Neuron (in vitro differentiated cells): ENCODE measurements at regions not wholly inside any gene's neighbourhood (a gene's known extent, or its start where the extent isn't known, plus 50 kb on each side); places are given as distances from the start of the nearest gene placed in this dataset.
"Not testable (repeated sequence)": the region's sequence is repeated elsewhere in the genome, so short reads cannot be mapped to it uniquely, and the experiment has no call there.

ENCODE experiments used
- H2AFZ ChIP-seq: one replicate; pipeline ENCODE4 v1.6.1; 2013; ENCODE audit warnings: low read depth, mild to moderate bottlenecking, inconsistent platforms, low read length, moderate library complexity
- H3K27me3 ChIP-seq: one replicate; pipeline ENCODE4 v1.6.1; 2013; ENCODE audit warnings: low read length; ENCODE audit not compliant: insufficient read depth
- H3K36me3 ChIP-seq: one replicate; pipeline ENCODE4 v1.6.1; 2013; ENCODE audit warnings: low read length; ENCODE audit not compliant: insufficient read depth
- H3K4me1 ChIP-seq: one replicate; pipeline ENCODE4 v1.6.1; 2013; ENCODE audit warnings: low read length; ENCODE audit not compliant: insufficient read depth
- H3K4me3 ChIP-seq: 2 replicates; pipeline ENCODE4 v1.5.1; 2013; ENCODE audit warnings: mild to moderate bottlenecking, low read length, moderate library complexity
- H3K9me3 ChIP-seq: one replicate; pipeline ENCODE4 v1.6.1; 2013; ENCODE audit warnings: low read length

DNA sequence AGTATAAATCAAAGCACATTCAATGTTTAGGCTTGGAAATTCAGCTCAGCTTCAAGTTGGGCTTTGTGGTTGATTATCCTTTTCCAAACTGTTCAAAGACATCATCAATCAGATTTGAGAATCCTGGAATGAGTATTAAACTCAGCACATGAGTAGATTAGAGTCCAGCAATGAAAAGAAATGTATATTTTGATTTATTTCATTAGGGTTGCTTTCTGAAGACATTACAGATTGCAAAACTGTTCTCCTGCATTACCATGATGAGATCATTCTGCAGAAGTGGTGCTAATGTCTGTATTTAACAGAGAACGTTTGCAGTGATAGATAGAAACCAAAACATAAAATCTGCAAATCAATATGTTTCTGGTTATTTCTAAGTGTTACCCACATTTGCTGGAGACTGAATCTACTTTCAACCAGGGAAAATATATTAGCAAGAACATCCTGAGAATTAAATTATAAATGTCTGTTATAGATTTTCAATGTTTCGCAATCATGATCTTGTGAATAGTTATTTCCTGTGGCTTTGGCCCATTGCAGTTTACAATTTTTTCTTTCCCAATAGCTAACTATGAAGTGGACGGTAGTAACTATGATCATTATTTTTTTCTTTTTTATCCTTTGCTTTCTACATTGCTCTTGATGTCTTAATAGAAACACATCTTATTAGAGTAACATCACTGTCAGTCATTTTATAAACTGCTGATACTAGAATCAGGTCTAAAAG lies 1125.7 kb upstream of the GOT2 start:
- Histone ChIP-seq H3K4me3 (no peak overlapping the region), H3K4me1 (no peaks in the 10 kb centered on the region), H3K27me3 (no peaks in the 10 kb centered on the region), H2AFZ (no peak overlapping the region), H3K36me3 (no peaks in the 10 kb centered on the region), H3K9me3 (no peaks in the 10 kb centered on the region)

DNA sequence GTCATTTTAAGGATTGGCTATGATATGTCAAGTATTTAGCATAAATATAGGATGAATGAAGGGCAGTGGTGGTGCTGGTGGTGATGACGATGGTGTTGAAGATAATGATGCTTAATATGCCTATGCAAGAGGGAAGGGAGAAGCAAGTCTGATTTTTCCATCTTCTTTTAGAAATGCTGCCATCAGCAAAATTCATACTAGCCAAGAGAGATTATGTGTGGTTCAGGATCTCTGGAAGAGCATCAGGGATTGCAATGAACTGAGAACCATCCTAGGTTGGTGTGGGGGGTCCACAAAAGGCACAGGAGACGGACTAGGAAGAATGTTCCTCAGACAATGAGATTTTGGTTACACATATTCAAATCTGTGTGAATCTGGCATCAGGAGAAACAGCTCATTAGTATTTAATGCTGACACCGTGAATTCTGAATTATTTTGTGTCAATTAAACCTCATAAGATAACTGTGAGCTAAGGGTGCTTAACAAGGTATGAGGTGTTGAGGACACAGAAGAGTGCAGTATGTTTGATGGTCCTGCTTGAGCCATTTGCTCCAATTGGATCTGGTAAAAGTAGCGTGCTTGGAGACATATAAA lies 1120.8 kb upstream of the GOT2 start:
- H3K4me3 ChIP-seq = no peak overlapping the region
- H3K4me1 ChIP-seq = no peaks in the 10 kb centered on the region
- no peaks in the 10 kb centered on the region for H3K36me3 ChIP-seq
- H3K27me3 ChIP-seq = no peaks in the 10 kb centered on the region
- H3K9me3 ChIP-seq = no peaks in the 10 kb centered on the region
- H2AFZ ChIP-seq = no peak overlapping the region

DNA sequence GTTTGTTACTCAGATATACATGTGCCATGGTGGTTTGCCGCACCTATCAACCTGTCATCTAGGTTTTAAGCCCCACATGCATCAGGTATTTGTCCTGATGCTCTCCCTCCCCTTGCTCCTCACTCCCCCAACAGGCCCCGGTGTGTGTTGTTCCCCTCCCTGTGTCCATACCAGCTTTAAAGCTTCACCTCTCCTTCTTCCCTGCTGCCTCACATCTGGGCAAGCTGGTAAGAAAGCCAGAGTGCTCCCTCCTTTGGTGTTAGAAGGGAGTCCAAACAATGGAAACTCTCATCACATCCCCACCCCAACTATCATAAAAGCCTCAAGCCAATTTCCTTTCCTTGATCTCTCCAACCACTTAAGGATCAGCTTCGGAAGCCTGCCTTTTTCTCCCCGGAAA lies 1115.6 kb upstream of the GOT2 start:
- Histone ChIP-seq H3K36me3 (no peaks in the 10 kb centered on the region), H3K4me1 (no peaks in the 10 kb centered on the region), H2AFZ (no peak overlapping the region), H3K27me3 (no peaks in the 10 kb centered on the region), H3K4me3 (no peak overlapping the region), H3K9me3 (no peaks in the 10 kb centered on the region)

DNA sequence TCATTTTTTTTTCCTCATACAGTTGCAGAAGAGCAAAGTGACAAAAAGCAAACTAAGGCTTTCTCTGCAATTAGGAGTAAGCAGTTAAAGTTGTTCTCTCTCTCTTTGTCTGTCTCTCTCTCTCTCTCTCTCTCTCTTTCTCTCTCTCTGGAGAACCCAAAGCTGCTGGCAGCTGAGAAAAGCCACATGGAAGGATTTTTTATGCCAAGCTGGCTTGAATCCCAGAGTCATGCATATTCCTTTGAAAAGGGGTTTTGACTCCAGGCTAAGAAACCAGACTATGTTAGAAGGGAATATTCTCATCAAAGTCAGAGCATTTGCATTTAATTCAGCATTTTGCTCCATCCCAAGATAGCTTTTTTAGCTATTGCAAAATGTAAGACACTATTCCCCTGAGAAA lies 1114.2 kb upstream of the GOT2 start:
- no peak overlapping the region for H3K4me3 ChIP-seq
- no peaks in the 10 kb centered on the region for H3K9me3 ChIP-seq
- no peak overlapping the region for H2AFZ ChIP-seq
- H3K4me1 ChIP-seq = no peaks in the 10 kb centered on the region
- H3K36me3 ChIP-seq = no peaks in the 10 kb centered on the region
- no peaks in the 10 kb centered on the region for H3K27me3 ChIP-seq

DNA sequence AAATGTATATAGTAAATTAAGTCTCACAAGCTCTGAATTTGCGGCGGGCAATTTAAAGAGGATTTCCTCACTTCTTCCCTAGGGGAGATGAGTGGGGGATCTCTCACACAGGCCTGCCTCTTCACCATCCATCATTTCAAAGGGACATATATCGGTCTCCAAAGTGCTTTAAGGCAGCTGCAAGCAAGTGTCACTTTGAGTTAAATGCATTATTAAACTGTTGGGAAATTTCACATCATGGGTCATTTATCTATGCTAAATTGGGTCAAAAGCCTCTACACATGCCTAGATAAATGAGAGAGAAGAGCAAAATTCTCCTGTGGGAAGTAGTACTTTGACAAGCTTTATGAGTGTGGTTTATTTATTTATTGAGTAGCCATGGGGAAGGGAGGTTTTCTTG lies 1106.1 kb upstream of the GOT2 start:
- Histone ChIP-seq H3K4me1 (no peaks in the 10 kb centered on the region), H3K36me3 (no peaks in the 10 kb centered on the region), H3K27me3 (no peaks in the 10 kb centered on the region), H3K4me3 (no peak overlapping the region), H3K9me3 (no peaks in the 10 kb centered on the region), H2AFZ (no peak overlapping the region)

DNA sequence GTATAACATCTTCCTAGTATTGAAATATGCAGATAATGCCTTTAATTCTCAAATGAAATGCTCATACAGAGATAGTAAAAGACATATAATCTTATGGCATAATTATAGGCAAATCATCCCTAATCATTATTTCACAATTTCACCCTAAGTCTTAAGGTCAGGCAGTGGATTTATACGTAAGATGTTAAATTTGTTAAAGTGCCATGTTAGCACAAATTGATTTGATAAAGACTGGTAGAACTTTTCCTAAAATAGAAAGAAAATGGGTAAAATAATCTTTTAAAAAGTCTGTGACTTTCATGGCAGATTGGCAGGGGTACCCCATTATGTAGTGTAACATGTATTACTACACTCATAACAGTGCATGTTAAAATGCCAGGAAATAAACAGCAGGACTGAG lies 1092.7 kb upstream of the GOT2 start:
- Histone ChIP-seq H3K4me3 (no peak overlapping the region), H3K9me3 (no peaks in the 10 kb centered on the region), H3K27me3 (no peaks in the 10 kb centered on the region), H3K4me1 (no peaks in the 10 kb centered on the region), H3K36me3 (no peaks in the 10 kb centered on the region), H2AFZ (no peak overlapping the region)

DNA sequence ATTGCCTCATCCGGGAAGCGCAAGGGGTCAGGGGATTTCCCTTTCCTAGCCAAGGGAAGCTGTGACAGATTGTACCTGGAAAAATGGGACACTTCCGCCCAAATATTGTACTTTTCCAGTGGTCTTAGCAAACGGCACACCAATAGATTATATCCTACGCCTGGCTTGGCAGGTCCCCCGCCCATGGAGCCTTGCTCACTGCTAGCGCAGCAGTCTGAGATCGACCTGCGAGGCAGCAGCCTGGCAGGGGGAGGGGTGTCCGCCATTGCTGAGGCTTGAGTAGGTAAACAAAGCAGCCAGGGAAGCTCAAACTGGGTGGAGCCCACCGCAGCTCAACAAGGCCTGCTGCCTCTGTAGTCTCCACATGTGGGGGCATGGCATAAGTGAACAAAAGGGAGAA lies 1075.4 kb upstream of the GOT2 start:
- H3K27me3 ChIP-seq, H3K4me1 ChIP-seq, H2AFZ ChIP-seq, H3K36me3 ChIP-seq, H3K4me3 ChIP-seq, H3K9me3 ChIP-seq: not testable (repeated sequence)

DNA sequence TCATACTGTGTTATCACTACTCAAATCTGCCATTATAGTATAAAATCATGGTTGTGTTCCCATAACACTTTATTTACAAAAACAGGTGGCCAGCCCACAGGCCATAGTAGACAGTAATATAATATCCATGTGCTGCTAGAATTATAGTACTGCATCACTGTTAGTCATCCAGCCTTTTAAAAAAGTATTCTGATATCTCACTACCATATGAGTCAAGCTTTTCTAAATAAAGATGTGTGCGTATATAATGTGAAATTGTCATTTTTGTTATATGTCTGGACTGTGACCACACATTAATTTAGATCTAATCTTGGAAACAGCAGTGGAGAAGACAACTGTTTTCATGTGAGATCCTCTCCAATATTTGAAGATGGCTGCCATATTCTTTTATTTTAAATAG lies 1049.1 kb upstream of the GOT2 start:
- Histone ChIP-seq H3K4me3 (no peak overlapping the region), H3K27me3 (no peaks in the 10 kb centered on the region), H3K9me3 (no peaks in the 10 kb centered on the region), H3K4me1 (no peaks in the 10 kb centered on the region), H3K36me3 (no peaks in the 10 kb centered on the region), H2AFZ (no peak overlapping the region)

DNA sequence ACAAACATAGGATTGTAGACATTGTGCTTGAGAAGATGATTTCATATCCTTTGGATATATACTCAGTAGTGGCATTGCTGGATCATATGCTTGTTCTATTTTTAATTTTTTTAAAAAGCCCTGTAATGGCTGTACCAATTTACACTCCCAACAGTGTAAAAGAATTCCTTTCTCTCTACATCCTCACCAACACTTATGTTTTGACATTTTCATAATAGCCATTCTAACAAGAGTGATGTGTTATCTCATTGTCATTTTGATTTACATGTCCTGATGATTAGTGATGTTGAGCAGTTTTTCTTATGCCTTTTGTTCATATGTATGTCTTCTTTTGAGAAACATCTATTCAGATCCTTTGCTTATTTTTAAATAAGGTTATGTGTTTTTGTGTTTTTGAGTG lies 1039.2 kb upstream of the GOT2 start:
- Histone ChIP-seq H2AFZ (no peak overlapping the region), H3K4me3 (no peak overlapping the region), H3K9me3 (no peaks in the 10 kb centered on the region), H3K4me1 (no peaks in the 10 kb centered on the region), H3K27me3 (no peaks in the 10 kb centered on the region), H3K36me3 (no peaks in the 10 kb centered on the region)

DNA sequence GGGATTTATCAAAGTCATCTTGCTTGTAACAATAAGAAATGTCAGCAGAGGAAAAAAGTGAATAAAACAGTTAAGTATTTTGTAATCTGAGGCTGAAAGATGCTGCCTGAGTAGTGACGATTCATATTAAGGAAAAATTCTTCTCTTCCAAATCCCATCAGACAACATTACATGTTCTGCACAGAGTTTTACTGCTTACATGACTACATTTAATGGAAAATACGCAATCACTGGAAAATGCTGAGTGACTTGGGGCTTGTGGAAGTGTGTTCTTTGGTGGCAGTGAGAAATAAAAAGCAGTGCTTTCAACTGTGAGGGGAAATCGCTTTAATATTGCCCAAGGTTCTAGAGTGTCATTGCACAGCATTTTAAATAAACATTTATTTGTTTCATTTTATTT lies 1025.2 kb upstream of the GOT2 start:
- Histone ChIP-seq H3K36me3 (no peaks in the 10 kb centered on the region), H3K4me3 (no peak overlapping the region), H2AFZ (no peak overlapping the region), H3K9me3 (no peaks in the 10 kb centered on the region), H3K4me1 (no peaks in the 10 kb centered on the region), H3K27me3 (no peaks in the 10 kb centered on the region)

DNA sequence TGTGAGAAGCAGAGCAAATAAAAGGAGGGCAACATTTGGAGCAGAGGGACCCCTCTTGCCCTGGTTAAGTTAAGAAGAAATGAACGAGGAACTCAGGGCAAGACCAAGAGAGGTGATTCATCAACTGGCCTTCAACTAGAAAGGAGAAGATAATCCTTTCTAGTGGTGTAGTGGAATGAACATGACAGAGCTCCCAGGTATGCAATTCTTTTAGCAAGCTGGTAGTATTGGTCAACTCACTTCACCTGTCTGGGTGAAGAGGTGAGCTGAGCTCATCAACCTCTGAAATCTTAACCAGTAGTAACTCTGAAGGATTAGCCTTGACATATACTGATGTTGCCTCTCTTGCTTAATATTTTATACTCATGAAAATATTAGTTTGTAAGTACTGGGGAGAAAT lies 1024.7 kb upstream of the GOT2 start:
- Histone ChIP-seq H3K4me1 (no peaks in the 10 kb centered on the region), H2AFZ (no peak overlapping the region), H3K4me3 (no peak overlapping the region), H3K36me3 (no peaks in the 10 kb centered on the region), H3K27me3 (no peaks in the 10 kb centered on the region), H3K9me3 (no peaks in the 10 kb centered on the region)

DNA sequence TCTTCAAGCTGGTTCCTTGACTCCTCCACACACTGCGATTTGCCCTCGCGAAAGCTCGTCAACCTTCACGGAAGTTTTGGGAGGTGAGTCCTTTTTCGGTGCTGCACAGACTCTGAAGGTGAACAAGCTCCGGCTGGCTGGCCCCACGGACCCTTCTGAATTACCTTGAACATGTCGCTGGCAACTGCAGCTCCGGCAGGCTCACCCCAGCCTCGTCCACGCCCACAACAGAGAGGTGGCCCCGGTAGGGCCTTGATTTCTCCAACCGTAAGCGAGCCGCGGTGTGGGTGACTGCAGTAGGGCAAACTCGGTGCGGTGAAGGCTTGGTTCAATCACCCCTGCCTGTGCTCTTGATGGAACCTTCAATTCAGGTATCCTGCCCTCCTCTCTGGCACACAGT lies 1020.7 kb upstream of the GOT2 start:
- no peaks in the 10 kb centered on the region for H3K9me3 ChIP-seq
- H3K27me3 ChIP-seq = no peaks in the 10 kb centered on the region
- H3K4me3 ChIP-seq = no peak overlapping the region
- H3K4me1 ChIP-seq = no peaks in the 10 kb centered on the region
- no peak overlapping the region for H2AFZ ChIP-seq
- H3K36me3 ChIP-seq = no peaks in the 10 kb centered on the region

DNA sequence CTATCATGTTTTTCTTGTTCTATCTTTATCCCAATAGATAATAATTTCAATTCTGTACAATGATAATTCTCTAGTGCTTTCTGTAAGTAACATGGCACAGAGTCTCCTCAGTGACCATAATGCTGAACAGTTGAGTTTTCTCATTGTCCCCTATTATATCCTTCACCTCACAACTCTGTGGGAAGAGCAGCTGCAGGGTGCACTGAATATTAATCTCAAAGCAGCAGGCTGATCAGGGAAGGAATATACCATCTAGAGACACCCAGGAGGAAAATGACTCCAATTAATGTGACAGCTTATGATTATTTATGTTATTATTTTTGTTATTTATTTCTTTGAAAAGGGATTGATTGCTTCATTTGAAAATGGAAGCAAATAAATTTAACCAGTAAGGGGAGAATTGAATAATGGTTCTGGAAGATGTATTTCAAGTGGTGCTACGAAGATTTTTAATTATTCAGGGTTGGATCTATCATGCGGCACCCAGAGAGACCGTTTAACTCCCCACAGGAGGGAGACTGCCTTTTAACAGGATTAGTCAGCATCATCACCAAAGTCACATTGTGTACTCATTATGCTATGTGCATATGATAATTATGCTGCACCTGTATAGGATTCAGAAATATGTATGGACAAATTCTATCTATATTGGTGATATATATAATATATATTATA lies 1015.7 kb upstream of the GOT2 start:
- H3K36me3 ChIP-seq = no peaks in the 10 kb centered on the region
- H3K9me3 ChIP-seq = no peaks in the 10 kb centered on the region
- H3K27me3 ChIP-seq = no peaks in the 10 kb centered on the region
- no peak overlapping the region for H3K4me3 ChIP-seq
- H2AFZ ChIP-seq = no peak overlapping the region
- peaks cover 3% of the 10 kb centered on the region for H3K4me1 ChIP-seq
